HepG2 (cell line): ENCODE measurements at regions not wholly inside any gene's neighbourhood (a gene's known extent, or its start where the extent isn't known, plus 50 kb on each side); places are given as distances from the start of the nearest gene placed in this dataset.

Experiments used
- CREM ChIP-seq, 2 experiments: sonication (generic) in 1 of 2; formaldehyde crosslinking in 1 of 2; IDR thresholded peaks; 2 replicates each; pipeline versions ENCODE4 v1.4.0 to v1.6.1; 2016 to 2020; ENCODE audit warnings: antibody characterized with exemption in 1 of 2, mild to moderate bottlenecking in 1 of 2, missing genetic modification reagents in 1 of 2
- GATAD2A ChIP-seq: IDR thresholded peaks from 2 replicates; pipeline ENCODE4 v1.6.1; 2016
- HOXA3 ChIP-seq: sonication (generic); formaldehyde crosslinking; IDR thresholded peaks from 2 replicates; pipeline ENCODE4 v1.5.0; 2020; ENCODE audit warnings: missing genetic modification reagents
- NFE2L2 ChIP-seq: fragments of 150-350 bp; IDR thresholded peaks from 2 replicates; pipeline ENCODE4 v1.6.1; 2014; ENCODE audit warnings: low read length
- NFYC ChIP-seq: IDR thresholded peaks from 2 replicates; pipeline ENCODE4 v1.6.1; 2016; ENCODE audit warnings: missing genetic modification reagents, missing compliant biosample characterization
- SNAI1 ChIP-seq: sonication (generic); formaldehyde crosslinking; IDR thresholded peaks from 2 replicates; pipeline ENCODE4 v1.5.0; 2020; ENCODE audit warnings: mild to moderate bottlenecking, missing genetic modification reagents, borderline replicate concordance
- SP2 ChIP-seq: sonication (generic); formaldehyde crosslinking; IDR thresholded peaks from 2 replicates; pipeline ENCODE4 v1.5.1; 2020; ENCODE audit warnings: mild to moderate bottlenecking, missing genetic modification reagents
- TCF7 ChIP-seq: sonication (generic); IDR thresholded peaks from 2 replicates; pipeline ENCODE4 v1.6.1; 2016; ENCODE audit warnings: antibody characterized with exemption, low read depth
- ZNF234 ChIP-seq: sonication (generic); formaldehyde crosslinking; conservative IDR thresholded peaks from 2 replicates; pipeline ENCODE4 v1.5.1; 2020; ENCODE audit warnings: mild to moderate bottlenecking, missing genetic modification reagents
- ZNF34 ChIP-seq: sonication (generic); formaldehyde crosslinking; IDR thresholded peaks from 2 replicates; pipeline ENCODE4 v1.4.0; 2020; ENCODE audit warnings: mild to moderate bottlenecking, missing genetic modification reagents, borderline replicate concordance
- ZNF569 ChIP-seq: sonication (generic); formaldehyde crosslinking; IDR thresholded peaks from 2 replicates; pipeline ENCODE4 v1.5.0; 2020; ENCODE audit warnings: mild to moderate bottlenecking, missing genetic modification reagents, moderate library complexity, borderline replicate concordance
- ZNF678 ChIP-seq: sonication (generic); formaldehyde crosslinking; IDR thresholded peaks from 2 replicates; pipeline ENCODE4 v1.4.0; 2020; ENCODE audit warnings: mild to moderate bottlenecking, missing genetic modification reagents
- ZSCAN21 ChIP-seq: sonication (generic); formaldehyde crosslinking; IDR thresholded peaks from 2 replicates; pipeline ENCODE4 v1.8.0; 2022; ENCODE audit warnings: mild to moderate bottlenecking, missing genetic modification reagents, moderate library complexity, borderline replicate concordance
- TF ChIP-seq, protein P1 (sequence below): sonication (generic); formaldehyde crosslinking; IDR thresholded peaks from 2 replicates; pipeline ENCODE4 v1.4.0; 2020; ENCODE audit warnings: missing genetic modification reagents
- TF ChIP-seq, protein P2 (sequence below): sonication (generic); formaldehyde crosslinking; IDR thresholded peaks from 2 replicates; pipeline ENCODE4 v1.4.0; 2020; ENCODE audit warnings: low read depth, mild to moderate bottlenecking, missing genetic modification reagents
- TF ChIP-seq, protein P3 (sequence below): IDR thresholded peaks from 2 replicates; pipeline ENCODE4 v1.4.0; 2020; ENCODE audit warnings: mild to moderate bottlenecking, missing genetic modification reagents
- TF ChIP-seq, protein P4 (sequence below): sonication (generic); formaldehyde crosslinking; conservative IDR thresholded peaks from 2 replicates; pipeline ENCODE4 v1.4.0; 2020; ENCODE audit warnings: mild to moderate bottlenecking, missing genetic modification reagents, moderate library complexity

DNA sequence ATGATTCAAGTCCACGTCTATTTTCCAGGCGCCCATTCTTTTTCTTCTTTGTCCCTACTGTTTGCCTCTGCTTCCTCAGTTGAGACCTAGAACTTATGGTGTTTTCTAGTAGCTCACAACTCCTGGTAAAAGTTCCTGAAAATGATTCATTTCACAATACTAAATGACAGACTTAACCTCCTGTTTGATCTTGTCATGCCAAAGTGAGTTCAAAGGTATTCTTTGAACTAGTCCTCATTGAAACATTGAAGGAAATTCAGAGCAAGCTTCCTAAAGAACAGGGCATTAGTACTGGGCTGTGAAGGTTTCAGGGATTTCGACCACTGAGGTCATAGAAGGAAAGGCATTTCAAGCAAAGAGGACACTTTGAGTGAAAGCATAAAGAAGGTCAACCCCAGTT is 132.8 kb downstream of the IBTK start (continued):
- TF ChIP-seq NFYC (no peak), SNAI1 (CRISPR knock-in tag) (no peak), CREM (IDR thresholded peaks at IDR 0.05) (peak; percentile 28; the same call in 1 of the 2 replicates), CREM (CRISPR knock-in tag; IDR thresholded peaks at IDR 0.05) (no peak), TCF7 (peak; percentile 74), HOXA3 (CRISPR knock-in tag) (no peak), NFE2L2 (no peak), ZNF34 (CRISPR knock-in tag) (no peak), ZNF569 (no peak), ZNF678 (CRISPR knock-in tag) (no peak), ZNF234 (no peak), ZSCAN21 (no peak), GATAD2A (CRISPR knock-in tag) (peak; percentile 48), SP2 (CRISPR knock-in tag) (no peak)
- TF ChIP-seq, protein P1, sequence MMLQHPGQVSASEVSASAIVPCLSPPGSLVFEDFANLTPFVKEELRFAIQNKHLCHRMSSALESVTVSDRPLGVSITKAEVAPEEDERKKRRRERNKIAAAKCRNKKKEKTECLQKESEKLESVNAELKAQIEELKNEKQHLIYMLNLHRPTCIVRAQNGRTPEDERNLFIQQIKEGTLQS (CRISPR knock-in tag) = no peak
- TF ChIP-seq, protein P2, sequence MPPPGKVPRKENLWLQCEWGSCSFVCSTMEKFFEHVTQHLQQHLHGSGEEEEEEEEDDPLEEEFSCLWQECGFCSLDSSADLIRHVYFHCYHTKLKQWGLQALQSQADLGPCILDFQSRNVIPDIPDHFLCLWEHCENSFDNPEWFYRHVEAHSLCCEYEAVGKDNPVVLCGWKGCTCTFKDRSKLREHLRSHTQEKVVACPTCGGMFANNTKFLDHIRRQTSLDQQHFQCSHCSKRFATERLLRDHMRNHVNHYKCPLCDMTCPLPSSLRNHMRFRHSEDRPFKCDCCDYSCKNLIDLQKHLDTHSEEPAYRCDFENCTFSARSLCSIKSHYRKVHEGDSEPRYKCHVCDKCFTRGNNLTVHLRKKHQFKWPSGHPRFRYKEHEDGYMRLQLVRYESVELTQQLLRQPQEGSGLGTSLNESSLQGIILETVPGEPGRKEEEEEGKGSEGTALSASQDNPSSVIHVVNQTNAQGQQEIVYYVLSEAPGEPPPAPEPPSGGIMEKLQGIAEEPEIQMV (CRISPR knock-in tag) = no peak
- TF ChIP-seq, protein P3, sequence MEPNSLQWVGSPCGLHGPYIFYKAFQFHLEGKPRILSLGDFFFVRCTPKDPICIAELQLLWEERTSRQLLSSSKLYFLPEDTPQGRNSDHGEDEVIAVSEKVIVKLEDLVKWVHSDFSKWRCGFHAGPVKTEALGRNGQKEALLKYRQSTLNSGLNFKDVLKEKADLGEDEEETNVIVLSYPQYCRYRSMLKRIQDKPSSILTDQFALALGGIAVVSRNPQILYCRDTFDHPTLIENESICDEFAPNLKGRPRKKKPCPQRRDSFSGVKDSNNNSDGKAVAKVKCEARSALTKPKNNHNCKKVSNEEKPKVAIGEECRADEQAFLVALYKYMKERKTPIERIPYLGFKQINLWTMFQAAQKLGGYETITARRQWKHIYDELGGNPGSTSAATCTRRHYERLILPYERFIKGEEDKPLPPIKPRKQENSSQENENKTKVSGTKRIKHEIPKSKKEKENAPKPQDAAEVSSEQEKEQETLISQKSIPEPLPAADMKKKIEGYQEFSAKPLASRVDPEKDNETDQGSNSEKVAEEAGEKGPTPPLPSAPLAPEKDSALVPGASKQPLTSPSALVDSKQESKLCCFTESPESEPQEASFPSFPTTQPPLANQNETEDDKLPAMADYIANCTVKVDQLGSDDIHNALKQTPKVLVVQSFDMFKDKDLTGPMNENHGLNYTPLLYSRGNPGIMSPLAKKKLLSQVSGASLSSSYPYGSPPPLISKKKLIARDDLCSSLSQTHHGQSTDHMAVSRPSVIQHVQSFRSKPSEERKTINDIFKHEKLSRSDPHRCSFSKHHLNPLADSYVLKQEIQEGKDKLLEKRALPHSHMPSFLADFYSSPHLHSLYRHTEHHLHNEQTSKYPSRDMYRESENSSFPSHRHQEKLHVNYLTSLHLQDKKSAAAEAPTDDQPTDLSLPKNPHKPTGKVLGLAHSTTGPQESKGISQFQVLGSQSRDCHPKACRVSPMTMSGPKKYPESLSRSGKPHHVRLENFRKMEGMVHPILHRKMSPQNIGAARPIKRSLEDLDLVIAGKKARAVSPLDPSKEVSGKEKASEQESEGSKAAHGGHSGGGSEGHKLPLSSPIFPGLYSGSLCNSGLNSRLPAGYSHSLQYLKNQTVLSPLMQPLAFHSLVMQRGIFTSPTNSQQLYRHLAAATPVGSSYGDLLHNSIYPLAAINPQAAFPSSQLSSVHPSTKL (CRISPR knock-in tag) = peak; percentile 70
- TF ChIP-seq, protein P4, sequence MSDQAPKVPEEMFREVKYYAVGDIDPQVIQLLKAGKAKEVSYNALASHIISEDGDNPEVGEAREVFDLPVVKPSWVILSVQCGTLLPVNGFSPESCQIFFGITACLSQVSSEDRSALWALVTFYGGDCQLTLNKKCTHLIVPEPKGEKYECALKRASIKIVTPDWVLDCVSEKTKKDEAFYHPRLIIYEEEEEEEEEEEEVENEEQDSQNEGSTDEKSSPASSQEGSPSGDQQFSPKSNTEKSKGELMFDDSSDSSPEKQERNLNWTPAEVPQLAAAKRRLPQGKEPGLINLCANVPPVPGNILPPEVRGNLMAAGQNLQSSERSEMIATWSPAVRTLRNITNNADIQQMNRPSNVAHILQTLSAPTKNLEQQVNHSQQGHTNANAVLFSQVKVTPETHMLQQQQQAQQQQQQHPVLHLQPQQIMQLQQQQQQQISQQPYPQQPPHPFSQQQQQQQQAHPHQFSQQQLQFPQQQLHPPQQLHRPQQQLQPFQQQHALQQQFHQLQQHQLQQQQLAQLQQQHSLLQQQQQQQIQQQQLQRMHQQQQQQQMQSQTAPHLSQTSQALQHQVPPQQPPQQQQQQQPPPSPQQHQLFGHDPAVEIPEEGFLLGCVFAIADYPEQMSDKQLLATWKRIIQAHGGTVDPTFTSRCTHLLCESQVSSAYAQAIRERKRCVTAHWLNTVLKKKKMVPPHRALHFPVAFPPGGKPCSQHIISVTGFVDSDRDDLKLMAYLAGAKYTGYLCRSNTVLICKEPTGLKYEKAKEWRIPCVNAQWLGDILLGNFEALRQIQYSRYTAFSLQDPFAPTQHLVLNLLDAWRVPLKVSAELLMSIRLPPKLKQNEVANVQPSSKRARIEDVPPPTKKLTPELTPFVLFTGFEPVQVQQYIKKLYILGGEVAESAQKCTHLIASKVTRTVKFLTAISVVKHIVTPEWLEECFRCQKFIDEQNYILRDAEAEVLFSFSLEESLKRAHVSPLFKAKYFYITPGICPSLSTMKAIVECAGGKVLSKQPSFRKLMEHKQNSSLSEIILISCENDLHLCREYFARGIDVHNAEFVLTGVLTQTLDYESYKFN (CRISPR knock-in tag) = peak; percentile 44; the same call in 1 of the 2 replicates
